HG03354 (cell line): ENCODE measurements at regions not wholly inside any gene's neighbourhood (a gene's known extent, or its start where the extent isn't known, plus 50 kb on each side); places are given as distances from the start of the nearest gene placed in this dataset.

Experiments
- ATAC-seq: cut with Tn5 transposase; IDR thresholded peaks from one replicate; pipeline ENCODE4 v1.9.1; 2021; ENCODE audit warnings: mild to moderate bottlenecking; ENCODE audit not compliant: unreplicated experiment, poor library complexity, severe bottlenecking

DNA sequence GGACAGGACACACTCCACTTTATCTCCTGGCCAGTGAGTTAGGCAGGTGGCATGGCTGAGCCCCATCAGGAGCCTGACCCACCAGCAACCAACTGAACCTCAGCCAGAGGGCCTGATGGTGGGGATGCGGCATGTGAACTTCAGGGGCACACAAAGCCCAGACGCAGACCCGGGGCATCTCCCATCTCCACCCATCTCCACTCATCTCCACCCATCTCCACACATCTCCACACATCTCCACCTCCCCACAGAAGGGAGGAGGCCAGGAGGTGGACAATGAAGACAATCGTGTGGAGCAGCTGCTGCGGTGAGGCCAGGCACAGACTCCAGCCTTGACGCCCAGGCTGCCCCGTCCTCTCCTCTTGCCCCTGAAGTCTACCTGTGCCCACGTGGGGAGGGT, 340.8 kb downstream of the CTTN start:
- ATAC-seq, result no peak

DNA sequence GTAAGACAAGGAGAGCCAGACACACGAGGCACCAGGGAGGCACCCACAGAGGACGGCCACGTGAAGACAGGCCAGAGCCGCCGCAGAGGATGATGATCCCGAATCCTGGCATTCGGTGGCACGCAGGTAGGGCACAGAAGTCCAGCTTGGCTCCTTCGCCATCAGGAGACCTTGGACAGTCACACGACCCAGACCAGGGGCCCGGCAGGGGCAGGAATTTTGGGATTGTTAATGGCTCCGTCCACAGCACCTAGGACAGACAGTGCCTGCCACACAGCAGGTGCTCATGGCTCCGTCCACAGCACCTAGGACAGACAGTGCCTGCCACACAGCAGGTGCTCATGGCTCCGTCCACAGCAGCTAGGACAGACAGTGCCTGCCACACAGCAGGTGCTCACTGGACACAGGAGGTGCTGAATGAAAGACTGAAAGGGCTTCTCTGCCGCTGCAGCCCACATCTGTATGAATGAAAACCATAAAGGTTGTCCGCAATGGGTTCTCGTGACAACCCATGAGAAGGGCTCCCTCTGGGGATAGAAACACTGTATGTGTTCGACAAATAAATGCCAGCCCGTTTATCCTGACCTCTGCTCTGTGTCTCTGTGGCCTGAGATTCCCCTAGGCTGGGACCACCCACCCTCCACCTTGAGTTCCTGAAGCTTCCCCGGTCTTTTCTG, 341.6 kb downstream of the CTTN start:
- no peak for ATAC-seq

DNA sequence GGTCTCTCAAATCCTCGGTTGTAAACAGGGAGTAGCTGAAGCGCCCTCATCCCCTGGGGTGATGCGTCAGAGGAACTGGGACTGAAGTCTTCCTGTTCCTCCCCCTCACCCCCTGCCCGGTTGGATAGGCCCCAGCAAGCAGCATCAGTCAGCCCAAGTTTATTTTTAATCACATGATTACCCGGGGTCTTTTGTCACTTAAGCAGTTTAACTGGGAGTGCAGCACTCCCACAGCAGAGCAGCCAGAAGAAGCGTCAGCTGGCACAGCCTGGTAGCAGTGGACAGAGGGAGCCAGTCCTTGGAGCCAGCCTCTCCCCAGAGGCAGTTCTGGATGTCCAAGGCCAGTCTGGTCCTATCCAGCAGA, 342.1 kb downstream of the CTTN start:
- no peak for ATAC-seq

DNA sequence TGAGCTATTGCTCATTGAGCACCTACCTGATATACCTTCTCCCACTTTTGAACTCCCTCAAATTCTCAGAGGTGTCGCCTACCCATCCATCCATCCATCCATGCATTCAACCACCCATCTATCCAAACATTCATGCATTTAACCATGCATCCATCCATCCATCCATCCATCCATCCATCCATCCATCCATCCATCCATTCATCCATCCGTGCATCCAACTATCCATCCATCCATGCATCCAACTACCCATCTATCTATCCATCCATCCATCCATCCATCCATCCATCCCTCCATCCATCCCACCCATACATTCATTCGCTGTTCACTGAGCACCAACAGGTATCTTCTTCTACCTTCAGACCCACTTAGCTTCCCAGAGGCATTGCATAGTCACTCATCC, 342.8 kb downstream of the CTTN start:
- no peak for ATAC-seq

DNA sequence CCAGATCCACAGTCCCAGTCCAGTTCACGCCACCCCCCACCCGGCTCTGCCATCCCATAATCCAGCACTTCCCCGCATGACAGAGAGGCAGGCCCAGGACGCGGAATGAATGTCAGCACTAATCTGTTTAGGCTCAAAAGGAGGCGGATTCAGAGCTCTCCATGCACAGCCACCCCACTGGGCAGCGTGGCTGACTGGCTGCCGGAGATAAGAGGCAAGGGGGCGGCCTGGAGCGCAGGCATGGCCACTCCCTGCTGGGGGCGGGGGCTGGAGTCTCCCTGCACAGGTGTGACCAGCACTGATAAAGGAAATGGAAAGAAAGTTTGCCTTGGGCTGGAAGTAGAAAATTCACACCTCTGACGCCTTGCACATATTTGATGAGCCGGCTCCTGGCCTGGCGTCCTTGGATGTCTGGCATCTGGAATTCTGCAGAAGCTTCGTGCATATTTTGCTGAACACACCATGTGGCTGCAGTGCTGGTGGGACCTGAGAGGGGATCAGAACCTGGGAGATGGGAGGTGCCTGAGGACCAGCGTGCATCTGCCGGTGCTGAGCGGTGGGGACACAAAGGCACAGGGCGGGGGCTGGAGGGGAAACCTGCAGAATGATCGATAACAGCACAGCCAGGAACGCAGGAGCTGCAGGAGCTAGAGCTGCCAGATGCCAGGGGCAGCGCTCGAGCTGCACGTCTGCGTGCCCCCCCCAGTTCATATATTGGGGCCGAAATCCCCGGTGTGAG, 344.4 kb downstream of the CTTN start:
- no peak for ATAC-seq

DNA sequence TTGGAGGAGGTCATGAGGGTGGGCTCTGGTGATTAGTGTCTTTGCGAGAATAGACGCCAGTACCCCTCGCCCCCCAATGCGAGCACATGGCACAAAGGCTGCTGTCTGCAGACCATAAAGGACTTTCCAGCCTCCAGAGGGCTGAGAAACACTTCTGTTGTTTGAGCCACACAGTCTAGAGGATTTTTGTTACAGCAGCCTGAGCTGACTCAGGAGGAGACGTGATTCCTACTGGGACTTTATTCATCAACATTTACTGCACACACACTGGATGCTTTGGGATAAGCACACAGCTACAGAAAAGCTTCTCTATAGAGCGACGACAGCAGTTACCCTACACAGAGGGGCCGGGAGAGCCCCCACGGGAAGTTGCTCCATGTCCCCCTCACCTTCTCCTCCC, 345.0 kb downstream of the CTTN start:
- ATAC-seq, result no peak

DNA sequence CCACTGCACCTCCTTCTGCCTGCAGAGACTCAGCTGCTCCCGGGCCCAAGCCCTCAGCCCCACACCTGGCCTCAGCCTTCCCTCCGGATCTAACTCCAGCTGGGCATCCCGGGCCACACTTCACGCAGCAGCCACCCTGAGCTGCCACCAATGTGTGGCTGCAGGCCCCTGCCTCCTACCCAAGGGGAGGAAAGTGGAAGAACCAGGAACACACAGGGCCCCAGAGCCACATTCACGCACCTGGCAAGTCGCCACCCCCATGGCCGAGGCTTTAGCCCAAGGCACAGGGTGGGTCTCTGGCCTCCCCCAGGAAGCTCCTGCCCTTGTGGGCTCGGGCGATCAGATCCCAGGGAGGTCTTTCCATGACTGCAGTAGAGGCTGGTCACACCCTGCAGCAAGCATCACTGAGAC, 345.6 kb downstream of the CTTN start:
- ATAC-seq, result no peak

DNA sequence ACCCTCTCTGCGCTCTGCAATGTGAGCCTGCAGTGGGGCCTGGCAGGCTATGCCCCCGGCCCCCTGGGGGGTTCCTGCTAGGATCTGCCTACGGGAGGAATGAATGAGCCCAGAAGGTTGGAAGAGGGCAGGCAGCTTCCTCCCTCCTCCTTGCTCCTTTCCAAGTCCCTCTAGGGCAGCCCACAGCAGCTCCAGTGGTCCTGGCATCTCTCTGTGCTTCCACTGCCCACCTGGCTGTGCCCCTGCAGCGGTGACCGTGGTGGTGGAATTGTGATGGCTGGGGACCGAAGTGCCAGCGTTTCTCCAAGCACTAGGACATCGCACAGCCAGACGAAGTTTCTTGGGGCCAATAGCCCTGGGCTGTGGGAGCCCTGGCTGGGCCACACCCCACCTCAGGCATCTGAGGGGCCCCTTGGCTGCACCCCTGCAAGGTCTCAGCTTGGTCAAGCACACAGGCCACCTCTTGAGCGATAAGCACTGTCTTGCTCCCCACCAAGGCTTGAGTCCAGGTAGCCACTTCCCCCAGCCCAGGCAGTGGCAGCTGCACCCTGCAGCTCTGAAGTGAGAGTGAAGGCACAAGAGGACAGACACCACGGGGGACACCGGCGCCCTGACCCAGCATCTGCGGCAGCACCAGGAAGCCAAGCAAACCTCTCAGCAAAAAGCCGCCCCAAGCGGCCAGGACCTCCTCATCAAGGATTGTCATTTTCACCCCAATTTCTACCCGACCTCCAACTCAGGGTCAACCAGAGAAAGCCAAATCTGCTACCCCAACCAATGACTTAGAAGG, 346.3 kb downstream of the CTTN start:
- no peak for ATAC-seq

DNA sequence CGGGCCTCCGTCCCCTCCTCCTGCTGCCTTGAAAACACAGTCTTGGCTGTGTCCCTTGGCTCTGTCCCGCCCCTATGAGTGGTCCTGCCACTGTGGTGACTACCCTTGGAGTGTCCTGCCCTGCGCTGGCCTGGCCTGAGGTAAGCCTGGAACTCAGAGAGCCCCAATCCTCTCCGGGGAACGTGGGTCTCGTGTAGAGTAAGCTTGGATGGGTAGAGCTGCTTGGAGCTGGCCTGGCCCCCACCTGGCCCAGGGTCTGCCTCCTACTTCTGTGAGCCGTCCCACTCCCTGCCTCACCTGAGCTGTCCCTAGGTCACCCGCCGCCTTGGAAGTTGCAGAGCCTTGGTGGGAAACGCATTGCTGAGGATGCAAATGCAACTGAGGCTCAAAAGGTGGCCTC, 347.1 kb downstream of the CTTN start:
- no peak for ATAC-seq

DNA sequence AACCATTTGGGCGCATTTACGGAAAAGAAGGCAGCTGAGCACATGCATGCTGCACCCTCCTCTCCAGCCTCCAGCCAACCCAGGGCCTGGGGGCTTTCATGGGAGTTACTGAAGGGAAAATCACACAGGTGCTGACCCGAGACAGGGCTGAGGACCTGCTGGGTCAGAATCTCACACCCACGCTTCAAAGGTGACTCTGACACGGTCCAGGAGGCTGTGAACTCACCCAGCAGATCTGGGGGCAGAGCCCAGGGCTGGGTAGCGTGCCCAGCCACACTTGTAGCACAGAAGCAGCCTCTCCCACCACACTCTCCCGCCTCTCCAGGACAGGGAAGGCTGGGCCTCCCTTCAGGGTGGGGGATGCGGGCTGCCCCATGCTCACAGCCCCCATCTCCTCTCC, 347.6 kb downstream of the CTTN start:
- no peak for ATAC-seq

DNA sequence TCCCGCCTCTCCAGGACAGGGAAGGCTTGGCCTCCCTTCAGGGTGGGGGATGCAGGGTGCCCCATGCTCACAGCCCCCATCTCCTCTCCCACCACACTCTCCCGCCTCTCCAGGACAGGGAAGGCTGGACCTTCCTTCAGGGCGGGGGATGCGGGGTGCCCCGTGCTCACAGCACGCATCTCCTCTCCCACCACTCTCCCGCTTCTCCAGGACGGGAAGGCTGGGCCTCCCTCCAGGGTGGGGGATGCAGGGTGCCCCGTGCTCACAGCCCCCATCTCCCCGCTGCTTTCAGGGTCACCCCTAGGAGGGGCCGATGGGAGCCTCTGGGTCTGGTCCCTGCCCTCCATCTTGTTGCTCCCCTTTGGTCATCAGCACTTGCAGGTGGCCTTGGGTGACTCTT, 348.0 kb downstream of the CTTN start:
- no peak for ATAC-seq

DNA sequence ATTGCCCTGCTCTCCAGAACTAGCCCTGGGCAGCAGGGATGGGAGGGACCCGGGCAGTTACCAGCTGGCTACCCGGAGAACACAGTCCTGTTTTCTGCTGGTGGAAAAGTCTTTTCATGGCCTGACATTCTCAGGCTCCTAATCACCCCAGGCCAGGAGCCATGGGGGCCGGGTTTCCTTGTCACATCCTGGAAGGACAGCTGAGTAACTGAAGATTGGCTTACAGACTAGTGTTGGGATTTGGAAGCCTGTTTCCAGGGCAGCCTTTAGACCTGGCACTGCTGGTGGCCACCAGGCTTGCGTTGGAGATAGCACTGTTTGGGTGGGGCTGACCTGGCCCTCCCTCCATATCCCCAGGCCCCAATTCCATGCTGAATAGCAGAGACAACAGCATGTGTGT, 349.0 kb downstream of the CTTN start:
- ATAC-seq, result no peak

DNA sequence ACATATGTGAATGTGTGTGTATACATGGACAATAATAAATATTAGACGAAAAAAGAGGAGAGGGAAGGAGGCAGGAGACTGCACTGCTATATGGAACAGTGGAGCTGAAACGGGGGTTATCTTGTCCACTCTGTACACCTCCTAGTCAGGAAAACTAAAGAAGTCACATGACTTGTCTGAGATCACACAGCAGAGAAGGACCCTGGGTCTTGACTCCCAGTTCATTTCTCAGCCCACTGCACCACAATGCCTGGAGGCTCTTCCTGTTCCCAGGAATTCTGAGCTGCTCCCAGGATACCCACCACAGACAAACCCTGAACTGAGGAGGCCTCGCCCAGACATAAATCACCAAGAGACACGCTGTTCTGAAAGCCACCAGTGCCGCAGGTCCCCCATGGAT, 349.6 kb downstream of the CTTN start:
- ATAC-seq, result no peak

DNA sequence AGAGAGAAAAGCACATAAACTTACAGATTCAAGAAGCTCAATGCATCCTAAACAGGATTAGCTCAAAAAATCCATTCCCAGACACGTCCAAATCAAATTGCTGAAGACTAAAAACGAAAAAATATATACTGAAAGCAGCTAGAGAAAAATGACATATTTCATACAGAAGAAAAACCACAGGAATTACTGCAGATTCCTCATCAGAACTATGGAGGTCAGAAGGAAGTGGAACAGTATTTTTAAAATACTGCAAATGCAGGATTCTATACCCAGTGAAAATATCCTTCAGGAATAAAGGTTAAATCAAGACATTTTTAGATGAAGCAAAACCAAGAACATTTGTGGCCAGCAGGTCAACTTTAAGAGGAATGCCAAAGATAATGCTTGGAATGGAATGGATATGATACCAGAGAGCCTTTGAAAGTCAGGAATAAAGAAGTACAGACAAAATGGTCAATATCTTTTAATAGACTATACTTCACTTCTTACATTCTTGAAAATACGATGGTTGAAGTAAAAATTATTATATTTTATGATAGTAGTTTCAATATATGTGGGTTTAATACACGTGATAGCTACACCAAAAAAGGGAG, 352.9 kb downstream of the CTTN start:
- no peak for ATAC-seq

DNA sequence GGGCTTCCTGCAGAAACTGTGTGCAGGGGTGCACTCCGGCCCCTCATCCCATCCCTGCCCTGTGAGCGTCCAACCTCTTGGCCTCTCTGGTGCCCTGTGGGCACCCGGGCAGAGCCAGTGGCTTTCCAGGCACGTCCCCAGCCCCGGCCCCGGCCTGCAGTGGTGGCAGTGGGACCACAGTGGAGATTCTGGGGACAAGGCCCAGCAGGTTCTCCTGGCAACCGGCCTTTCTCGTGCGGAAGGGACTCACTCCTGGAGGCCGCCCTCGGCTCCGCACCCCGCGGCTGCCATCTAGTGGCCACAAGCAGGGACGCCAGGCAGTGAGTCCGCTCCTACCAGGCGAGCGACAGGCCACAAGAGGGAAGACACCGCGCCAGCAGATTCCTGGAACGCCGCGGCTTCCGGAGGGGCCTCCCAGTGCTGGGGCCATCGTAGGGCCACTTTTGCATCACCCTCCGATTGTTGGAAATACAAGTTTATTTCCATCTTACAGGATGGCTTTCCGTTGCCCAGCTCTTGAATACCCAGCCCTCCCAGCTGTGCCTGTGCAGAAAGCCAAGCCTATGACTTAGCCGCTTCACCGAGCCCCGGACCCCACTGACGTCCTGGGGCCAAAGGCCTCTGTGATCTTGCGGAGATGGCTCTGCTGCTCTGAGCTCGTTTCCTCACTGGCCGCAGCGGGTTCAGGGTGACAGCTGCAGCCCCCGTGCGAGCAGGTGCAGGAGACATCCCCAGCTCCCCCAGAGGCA, 357.3 kb downstream of the CTTN start:
- ATAC-seq, result peak; percentile 67

DNA sequence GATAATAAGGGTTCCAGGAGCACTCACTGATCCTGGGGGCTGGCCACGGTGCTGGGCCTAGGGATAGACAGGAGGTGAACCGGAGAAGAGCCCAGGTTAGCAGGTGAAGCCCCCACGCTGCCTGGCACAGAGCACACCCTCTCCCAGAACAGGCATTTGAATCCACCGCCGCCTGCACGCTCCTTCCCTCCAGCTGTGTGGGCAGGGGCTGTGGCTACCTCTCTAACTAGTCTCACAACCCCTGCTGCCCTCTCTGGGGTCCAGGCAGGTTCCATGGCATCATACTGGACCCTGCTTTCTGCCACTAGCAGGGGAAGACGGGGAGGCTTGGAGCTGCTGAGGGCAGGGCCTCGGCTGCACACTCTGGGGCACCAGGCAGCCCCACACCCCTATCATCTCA, 358.0 kb downstream of the CTTN start:
- ATAC-seq, result no peak

DNA sequence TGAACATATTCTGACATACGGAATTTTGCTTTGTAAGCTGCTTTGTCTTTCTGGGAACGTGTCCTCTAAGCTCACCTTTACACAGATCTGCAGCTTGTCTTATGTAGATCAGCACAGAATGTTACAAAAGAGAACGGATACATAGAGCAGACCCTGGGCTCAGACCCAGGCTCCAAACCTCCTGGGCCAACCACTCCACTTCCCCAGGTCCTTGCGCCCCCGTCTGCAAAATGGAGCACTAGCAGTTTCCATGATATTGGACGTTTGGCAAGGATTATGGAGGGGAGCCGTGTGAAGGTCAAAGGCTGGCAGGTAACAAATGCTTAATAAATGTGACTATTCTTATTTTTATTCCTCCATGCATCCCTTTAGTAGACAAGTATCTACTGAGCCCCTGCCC, 358.4 kb downstream of the CTTN start:
- no peak for ATAC-seq

DNA sequence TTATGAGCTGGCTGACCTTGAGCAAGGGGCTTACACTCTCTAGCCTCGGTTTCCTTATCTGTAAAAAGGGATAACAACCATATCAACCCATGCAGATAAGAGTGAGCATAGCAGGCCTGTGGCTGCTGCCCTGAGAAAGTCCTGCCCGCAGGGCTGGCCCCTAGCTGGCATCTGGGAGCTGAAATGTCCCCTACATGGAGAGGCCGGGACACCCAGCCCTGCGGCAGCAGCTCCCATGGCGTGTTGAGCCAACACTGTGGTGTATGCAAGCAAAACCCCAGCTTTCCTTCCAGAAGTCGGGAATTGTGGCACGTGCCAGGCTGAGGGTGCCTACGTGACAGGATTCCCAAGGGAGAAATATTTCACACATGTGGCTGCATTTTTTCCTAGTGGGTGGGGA, 358.9 kb downstream of the CTTN start:
- no peak for ATAC-seq

DNA sequence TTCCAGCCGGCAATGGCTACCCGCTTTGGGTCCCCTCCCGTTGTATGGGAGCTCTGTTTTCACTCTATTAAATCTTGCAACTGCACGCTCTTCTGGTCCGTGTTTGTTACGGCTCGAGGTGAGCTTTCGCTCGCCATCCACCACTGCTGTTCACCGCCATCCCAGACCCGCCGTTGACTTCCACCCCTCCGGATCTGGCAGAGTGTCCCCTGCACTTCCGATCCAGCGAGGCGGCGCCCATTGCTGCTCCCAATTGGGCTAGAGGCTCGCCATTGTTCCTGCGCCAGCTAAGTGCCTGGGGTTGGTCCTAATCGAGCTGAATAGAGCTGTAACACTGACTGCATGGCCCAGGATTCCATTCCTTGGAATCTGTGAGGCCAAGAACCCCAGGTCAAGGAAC, 359.9 kb downstream of the CTTN start:
- ATAC-seq, result no peak

DNA sequence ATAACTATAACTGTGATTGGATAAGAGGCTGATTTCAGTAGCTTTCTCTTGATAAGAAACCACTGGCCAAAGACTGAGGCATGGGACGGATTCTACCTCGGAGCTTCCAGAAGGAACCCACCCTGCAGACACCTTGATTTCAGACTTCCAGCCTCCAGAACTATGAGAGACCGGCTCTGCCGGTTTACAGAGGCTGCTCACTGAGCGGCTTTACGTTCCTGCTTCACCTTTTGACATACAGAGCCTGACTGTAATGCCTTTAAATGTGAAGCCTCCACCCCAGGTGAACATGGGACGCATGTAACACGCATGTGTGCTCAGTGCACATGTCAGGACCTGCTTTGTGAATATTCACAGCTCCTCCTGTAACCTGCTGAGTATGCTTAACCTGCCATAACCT, 361.5 kb downstream of the CTTN start:
- no peak for ATAC-seq
